Ovary (tissue), 3 donors: ENCODE measurements at regions not wholly inside any gene's neighbourhood (a gene's known extent, or its start where the extent isn't known, plus 50 kb on each side); places are given as distances from the start of the nearest gene placed in this dataset.

ENCODE experiments used
- CTCF ChIP-seq, 3 donors: fragments of 450-650 bp in 2 of 3; fragments of 200-600 bp in 1 of 3; IDR thresholded peaks; one replicate each; pipeline versions ENCODE4 v1.5.1 to v1.8.0; 2016 to 2022; ENCODE audit warnings: antibody characterized with exemption in 3 of 3, mild to moderate bottlenecking in 1 of 3
- EP300 ChIP-seq: sonication (generic); formaldehyde crosslinking; IDR thresholded peaks from one replicate; pipeline ENCODE4 v1.6.1; 2017; ENCODE audit warnings: antibody characterized with exemption
- donor health status: DM: no; HTN: no; CAD: no.

- TF ChIP-seq CTCF (IDR thresholded peaks at IDR 0.05): no peak
- no peak for TF ChIP-seq EP300
These were observed 202.2 kb downstream of the TRIB2 start for GRCh38 chr2:12918835-12919445.
